Lower lobe of right lung (tissue), 2 donors: ENCODE measurements at regions not wholly inside any gene's neighbourhood (a gene's known extent, or its start where the extent isn't known, plus 50 kb on each side); places are given as distances from the start of the nearest gene placed in this dataset.

ENCODE experiments used
- ATAC-seq, 2 donors: fragments of 200-7000 bp; cut with Tn5 transposase; one replicate each; pipeline ENCODE4 v1.9.1; 2020 to 2022; ENCODE audit warnings: mild to moderate bottlenecking in 2 of 2, moderate library complexity in 2 of 2
- DNase-seq: peaks from one replicate; pipeline ENCODE4 v3.0.0-alpha.2; 2020
- H3K27ac ChIP-seq: fragments of 200-600 bp; one replicate; pipeline ENCODE4 v1.8.0; 2022
- H3K27me3 ChIP-seq: fragments of 200-600 bp; one replicate; pipeline ENCODE4 v1.8.0; 2022; ENCODE audit warnings: low read depth
- H3K36me3 ChIP-seq: fragments of 200-600 bp; one replicate; pipeline ENCODE4 v1.8.0; 2022; ENCODE audit warnings: mild to moderate bottlenecking
- H3K4me1 ChIP-seq: fragments of 200-600 bp; one replicate; pipeline ENCODE4 v1.8.0; 2022
- H3K4me3 ChIP-seq: fragments of 200-600 bp; one replicate; pipeline ENCODE4 v1.8.0; 2022; ENCODE audit warnings: mild to moderate bottlenecking
- H3K9me3 ChIP-seq: fragments of 200-600 bp; one replicate; pipeline ENCODE4 v1.8.0; 2022
- CTCF ChIP-seq: fragments of 200-600 bp; IDR thresholded peaks from one replicate; pipeline ENCODE4 v1.8.0; 2022; ENCODE audit warnings: antibody characterized with exemption, mild to moderate bottlenecking
- intact Hi-C: fragments of 100-400 bp; cut with DNase I; formaldehyde crosslinking; loops from one replicate; pipeline ENCODE4 v1.11.0; 2022
- donor health status: DM: no; HTN: yes; CAD: no; lungs with severe emphysema.

DNA sequence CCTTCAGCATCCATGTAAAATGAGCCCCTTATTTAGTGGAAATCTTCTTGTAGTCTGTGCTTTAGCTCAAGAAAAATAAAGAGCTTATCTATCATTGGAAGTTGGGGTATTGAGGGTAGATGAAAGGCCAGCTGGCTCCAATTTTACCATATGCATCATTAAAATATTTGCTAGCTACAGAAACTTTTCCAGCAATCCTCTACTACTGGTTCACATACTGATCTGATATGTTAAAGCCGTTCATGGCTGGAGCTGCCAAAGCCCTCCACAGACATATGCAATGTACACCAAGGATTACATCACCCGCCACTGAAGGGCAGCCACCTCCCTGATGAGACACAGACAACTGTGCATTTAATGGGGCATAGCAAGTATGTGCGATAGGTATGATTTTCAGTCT lies 1205.3 kb downstream of the GALC start:
- Histone ChIP-seq H3K4me3 (no peak overlapping the region), H3K4me1 (no peaks in the 10 kb centered on the region), H3K9me3 (no peaks in the 10 kb centered on the region), H3K27me3 (no peaks in the 10 kb centered on the region), H3K27ac (no peak overlapping the region), H3K36me3 (no peaks in the 10 kb centered on the region)
- no peak for ATAC-seq
- no peak for DNase-seq
- TF ChIP-seq CTCF, result no peak
- intact Hi-C loops, result no loop called here

DNA sequence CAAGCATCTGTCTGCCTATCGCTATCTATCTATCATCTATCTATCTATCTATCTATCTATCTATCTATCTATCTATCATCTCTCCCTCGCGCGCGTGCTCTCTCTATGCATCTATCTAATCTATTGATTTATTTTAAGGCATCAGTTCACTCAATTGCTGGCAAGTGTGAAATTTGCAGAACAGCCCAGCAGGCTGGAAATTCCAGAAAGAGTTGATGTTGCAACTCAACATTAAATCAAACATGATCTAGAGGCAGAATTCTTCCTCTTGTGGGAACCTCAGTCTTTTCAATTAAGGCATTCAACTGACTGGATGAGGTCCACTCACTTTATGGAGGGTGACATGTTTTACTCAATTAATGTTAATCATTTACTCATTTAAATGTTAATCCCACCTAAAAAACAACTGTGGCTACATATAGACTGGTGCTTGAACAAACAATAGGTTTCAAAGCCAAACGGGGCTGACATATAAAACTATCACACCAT lies 1210.8 kb downstream of the GALC start:
- no peak for TF ChIP-seq CTCF
- no peak overlapping the region for H3K4me3 ChIP-seq
- no peak overlapping the region for H3K27ac ChIP-seq
- DNase-seq (no peak), ATAC-seq (no peak)
- intact Hi-C loops, result no loop called here
- no peaks in the 10 kb centered on the region for H3K36me3 ChIP-seq
- H3K27me3 ChIP-seq, result no peaks in the 10 kb centered on the region
- no peaks in the 10 kb centered on the region for H3K9me3 ChIP-seq
- H3K4me1 ChIP-seq, result no peaks in the 10 kb centered on the region

DNA sequence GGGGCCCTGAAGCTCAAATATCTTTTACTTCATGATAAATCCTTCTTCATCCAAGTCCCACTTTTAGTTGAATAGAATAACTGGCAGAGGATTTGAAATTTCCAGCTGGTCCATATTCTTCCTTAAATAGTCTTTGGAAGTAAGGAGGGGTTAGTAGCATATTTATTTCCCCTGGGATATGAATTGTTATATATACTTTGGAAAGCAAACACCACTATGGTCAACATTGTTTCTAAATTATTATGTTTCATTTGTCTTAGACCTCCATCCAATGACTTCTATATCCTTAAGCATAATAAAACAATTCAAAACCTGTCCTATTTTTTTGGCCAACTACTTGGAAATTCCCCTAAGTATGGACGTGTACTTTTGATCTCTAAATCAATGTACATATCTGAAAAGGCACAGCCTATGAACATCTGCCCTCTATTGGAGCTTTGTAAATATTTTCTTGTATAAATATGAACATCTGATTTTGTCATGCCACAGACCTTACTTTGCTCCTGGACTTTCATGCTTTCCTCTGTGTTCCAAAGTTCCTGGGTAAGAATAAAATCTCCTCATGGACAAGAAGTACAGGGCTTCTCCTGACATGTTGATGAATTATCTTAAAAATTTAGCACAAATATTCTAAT lies 1212.0 kb downstream of the GALC start:
- H3K27me3 ChIP-seq, result no peaks in the 10 kb centered on the region
- intact Hi-C loops, result no loop called here
- ATAC-seq (no peak), DNase-seq (no peak)
- no peak overlapping the region for H3K4me3 ChIP-seq
- H3K9me3 ChIP-seq, result no peaks in the 10 kb centered on the region
- no peaks in the 10 kb centered on the region for H3K4me1 ChIP-seq
- no peaks in the 10 kb centered on the region for H3K36me3 ChIP-seq
- H3K27ac ChIP-seq, result no peak overlapping the region
- TF ChIP-seq CTCF, result no peak

DNA sequence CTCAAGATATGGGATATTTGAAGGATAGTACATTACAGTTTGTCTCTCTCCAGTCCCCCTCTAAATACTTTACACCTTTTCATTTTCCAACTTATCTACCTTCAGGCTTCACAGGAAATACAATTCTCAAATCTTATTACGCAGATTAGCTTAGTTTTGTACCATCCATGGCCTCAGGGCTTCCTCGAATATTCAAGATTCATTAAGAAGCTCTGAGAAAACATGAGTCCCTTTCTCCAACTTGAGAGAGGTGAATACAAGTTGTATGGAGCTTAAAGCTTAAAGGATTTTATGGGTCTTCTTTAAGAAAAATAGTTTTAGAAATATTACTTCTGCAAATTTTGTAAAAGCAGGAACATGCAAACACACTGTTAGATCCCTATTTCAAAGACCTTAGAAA lies 1212.5 kb downstream of the GALC start:
- Histone ChIP-seq H3K4me3 (no peak overlapping the region), H3K9me3 (no peaks in the 10 kb centered on the region), H3K27me3 (no peaks in the 10 kb centered on the region), H3K4me1 (no peaks in the 10 kb centered on the region), H3K27ac (no peak overlapping the region), H3K36me3 (no peaks in the 10 kb centered on the region)
- ATAC-seq (no peak), DNase-seq (no peak)
- TF ChIP-seq CTCF, result no peak
- intact Hi-C loops, result no loop called here

- intact Hi-C loops, result no loop called here
- H3K27ac ChIP-seq, result no peak overlapping the region
- no peak for ATAC-seq
- no peak for DNase-seq
- H3K4me1 ChIP-seq, result no peaks in the 10 kb centered on the region
- H3K27me3 ChIP-seq, result no peaks in the 10 kb centered on the region
- no peak overlapping the region for H3K4me3 ChIP-seq
- H3K36me3 ChIP-seq, result no peaks in the 10 kb centered on the region
- H3K9me3 ChIP-seq, result no peaks in the 10 kb centered on the region
- TF ChIP-seq CTCF, result no peak
Measured at GRCh38 chr14:86779416-86779815, 1213.6 kb downstream of the GALC start.
